Breast epithelium (tissue), 3 donors: ENCODE measurements at regions not wholly inside any gene's neighbourhood (a gene's known extent, or its start where the extent isn't known, plus 50 kb on each side); places are given as distances from the start of the nearest gene placed in this dataset.

Source experiments
- POLR2A ChIP-seq: fragments of 450-650 bp; IDR thresholded peaks from one replicate; pipeline ENCODE4 v1.6.1; 2016; ENCODE audit warnings: antibody characterized with exemption, mild to moderate bottlenecking, moderate library complexity
- POLR2AphosphoS5 ChIP-seq, 3 donors: sonication (generic); formaldehyde crosslinking; IDR thresholded peaks; one replicate each; pipeline ENCODE4 v1.6.1; 2017; ENCODE audit warnings: antibody characterized with exemption in 3 of 3
- TF ChIP-seq, protein P1 (sequence below), 3 donors: fragments of 450-650 bp; IDR thresholded peaks; one replicate each; pipeline ENCODE4 v1.5.1; 2016 to 2017; ENCODE audit warnings: antibody characterized with exemption in 3 of 3, mild to moderate bottlenecking in 3 of 3, moderate library complexity in 3 of 3

GRCh38 chr14:71478542-71478941 lies 453.7 kb upstream of the RGS6 start:
- TF ChIP-seq, protein P1, sequence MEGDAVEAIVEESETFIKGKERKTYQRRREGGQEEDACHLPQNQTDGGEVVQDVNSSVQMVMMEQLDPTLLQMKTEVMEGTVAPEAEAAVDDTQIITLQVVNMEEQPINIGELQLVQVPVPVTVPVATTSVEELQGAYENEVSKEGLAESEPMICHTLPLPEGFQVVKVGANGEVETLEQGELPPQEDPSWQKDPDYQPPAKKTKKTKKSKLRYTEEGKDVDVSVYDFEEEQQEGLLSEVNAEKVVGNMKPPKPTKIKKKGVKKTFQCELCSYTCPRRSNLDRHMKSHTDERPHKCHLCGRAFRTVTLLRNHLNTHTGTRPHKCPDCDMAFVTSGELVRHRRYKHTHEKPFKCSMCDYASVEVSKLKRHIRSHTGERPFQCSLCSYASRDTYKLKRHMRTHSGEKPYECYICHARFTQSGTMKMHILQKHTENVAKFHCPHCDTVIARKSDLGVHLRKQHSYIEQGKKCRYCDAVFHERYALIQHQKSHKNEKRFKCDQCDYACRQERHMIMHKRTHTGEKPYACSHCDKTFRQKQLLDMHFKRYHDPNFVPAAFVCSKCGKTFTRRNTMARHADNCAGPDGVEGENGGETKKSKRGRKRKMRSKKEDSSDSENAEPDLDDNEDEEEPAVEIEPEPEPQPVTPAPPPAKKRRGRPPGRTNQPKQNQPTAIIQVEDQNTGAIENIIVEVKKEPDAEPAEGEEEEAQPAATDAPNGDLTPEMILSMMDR (IDR thresholded peaks at IDR 0.05): no peak
- TF ChIP-seq POLR2A (no peak), POLR2AphosphoS5 (IDR thresholded peaks at IDR 0.05) (no peak)
